Fibroblast of gingiva (primary cell): ENCODE measurements at regions not wholly inside any gene's neighbourhood (a gene's known extent, or its start where the extent isn't known, plus 50 kb on each side); places are given as distances from the start of the nearest gene placed in this dataset.

Source experiments
- DNase-seq: peaks from one replicate; pipeline ENCODE4 v3.0.0-alpha.2; 2011; ENCODE audit warnings: low read depth

DNA sequence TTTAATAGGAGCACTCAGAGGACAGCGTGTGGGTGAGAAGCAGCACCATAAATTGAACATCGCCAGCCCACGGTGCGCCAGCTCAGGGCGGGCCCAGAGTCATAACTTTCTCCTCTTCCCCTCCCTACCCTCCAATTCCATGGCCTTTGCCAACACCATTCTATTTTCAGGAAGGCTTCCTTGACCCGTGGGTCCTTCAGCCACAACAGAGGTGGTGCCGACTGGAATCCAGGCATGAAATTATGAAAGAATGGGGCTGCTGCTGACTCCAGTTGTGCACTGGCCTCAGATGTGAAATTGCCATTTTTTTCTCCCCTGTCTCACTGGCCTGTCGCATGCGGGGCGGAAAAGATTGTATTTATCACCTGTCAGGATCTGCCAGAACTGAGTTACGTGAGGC, 345.9 kb downstream of the MIAT start:
- no peak for DNase-seq

DNA sequence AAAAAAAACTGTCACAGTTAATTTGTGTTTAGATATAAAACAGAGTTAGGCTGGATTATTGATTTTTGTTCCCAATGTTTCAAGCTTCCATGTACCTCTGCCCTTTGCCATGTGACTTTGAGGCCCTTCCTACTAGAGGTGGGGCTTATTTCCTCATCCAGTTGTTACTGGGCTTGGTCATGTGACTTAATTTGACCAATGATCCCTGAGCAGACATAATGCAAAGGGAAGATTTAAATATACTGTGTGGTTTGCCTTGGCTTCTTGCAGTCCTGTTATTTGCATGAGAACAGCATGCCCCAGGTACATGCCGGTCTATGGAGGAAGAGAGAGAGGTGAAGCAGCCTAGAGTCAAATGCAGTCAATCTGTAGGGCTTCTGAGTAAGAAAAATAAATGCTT, 347.0 kb downstream of the MIAT start:
- no peak for DNase-seq

DNA sequence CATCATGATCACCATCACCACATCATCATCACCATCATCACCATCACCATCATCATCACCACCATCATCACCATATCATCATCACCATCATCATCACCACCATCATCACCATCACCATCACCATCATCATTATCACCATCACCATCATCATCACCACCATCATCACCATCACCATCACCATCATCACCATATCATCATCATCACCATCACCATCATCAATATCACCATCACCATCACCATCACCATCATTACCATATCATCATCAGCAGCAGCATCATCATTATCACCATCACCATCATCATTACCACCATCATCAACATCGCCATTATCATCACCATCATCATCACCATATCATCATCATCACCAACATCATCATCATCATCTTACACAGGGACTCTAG, 351.1 kb downstream of the MIAT start:
- no peak for DNase-seq

DNA sequence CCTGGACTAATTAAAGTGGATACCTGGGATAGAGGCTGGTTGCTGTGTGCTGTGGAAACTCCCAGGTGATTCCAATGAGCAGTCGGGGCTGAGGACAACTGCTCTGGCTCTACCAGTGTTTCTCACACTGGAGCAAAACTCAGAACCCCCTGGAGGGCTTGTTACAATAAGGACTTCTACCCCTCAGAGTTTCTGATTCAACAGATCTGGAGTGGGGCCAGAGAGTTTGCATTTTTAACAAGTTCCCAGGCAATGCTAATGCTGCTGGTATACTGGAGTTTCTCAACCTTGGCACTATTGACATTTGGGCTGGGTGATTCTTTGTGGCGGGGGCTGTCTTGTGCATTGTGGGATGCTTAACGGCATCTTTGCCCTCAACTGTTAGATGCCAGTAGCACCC, 353.7 kb downstream of the MIAT start:
- no peak for DNase-seq

DNA sequence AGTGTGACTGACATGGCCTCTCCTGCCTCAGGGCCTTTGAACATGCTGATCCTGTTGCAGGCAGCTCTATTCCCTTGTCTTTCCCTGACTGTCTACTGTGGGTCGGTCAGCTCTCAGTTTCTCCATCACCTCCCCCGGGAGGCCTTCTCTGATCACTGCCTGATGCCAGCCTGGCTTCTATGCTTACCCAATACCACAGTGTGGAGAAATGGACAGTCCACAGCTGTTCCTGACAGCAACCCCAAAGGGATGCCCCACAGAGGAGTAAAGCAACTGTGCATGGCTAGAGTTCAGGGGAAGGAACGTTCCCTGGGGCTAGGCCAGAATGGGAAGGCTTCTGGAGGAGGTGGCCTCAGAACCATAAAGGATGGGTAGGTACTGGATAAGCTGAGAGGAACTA, 354.3 kb downstream of the MIAT start:
- no peak for DNase-seq

DNA sequence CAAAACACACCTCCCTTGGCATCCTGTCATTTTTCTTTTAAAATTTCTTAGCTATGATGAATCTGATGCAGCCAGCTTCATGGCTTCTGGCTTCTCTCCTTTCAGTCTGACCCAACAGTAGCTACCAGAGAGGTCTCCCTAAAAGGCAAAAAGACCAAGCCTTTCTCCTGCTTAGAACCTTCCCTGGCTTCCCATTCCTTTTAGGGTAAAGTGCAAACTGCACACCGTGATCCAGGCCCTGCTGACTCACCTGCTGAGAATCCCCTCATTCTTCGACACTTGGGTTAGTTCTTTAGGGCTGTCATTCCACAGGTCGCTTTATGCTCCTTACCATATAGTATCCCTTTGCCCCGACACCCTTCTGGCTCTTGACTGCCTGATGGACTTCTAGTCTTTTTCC, 362.4 kb downstream of the MIAT start:
- DNase-seq = no peak

DNA sequence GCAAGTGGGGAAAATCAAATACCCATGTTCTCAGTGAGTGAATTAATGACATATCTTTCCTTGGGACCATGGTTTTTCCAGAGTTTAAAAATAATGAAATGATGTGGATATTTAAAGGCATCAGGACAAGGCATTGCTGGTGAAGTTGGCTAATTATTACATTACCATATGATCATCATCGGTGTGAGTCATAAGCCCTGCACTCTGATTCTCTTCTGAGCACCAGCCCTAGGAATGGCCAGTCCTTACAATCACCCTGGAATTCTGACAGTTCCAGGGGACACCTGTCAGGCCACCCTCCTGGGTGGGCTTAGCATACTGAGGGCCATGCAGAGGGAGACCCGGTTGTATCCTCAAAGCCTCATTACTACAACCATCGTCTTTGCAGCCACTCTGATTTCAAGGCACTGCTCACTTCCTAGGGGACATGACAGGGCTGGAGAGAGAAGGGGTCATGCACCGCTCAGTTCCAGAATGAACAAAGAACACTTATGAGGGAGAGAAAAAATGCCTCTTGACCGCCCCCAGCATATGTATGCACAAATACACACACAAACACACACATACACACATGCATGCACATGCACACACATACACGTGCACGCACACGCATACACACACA, 365.0 kb downstream of the MIAT start:
- no peak for DNase-seq

DNA sequence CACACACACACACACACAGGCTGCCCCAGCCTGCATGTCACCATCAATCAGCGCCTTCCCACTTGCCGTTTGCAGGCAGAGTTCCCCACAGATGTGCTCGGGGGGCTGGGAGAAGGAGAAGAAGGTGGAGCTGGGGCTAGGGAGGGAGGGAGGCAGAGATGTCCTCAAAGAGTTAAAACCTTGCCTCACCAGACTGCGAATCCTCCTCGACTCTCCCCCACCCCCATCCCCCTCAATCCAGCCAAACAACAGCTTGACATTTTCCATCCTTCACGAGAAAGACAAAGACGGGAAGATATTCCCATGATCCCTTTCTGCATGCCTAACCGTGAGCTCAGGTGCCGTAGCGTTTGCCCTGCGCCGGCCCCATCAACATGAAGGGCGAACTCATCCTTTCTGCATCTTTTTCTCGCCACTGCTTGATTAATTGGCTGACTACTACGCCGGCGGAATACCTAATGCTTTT, 365.5 kb downstream of the MIAT start:
- DNase-seq = no peak

DNA sequence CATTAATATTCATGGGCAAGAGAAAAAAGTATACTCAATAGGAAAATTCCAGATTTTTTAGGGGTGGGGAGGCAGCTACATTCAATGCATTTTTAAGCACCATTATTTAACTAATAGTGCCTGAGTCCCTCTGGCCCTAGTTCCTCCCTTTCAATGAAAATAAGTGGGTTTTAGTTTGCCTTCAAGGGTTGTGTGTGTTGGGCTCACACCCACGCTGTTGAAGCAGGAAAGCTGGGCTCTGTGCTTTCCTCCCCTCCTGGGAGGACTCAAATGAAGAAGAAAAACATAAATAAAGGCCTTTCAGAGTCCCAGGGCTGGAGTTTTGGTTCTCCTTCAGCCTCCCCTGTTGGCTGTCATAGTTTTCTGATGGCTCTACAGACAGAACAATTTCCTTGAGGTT, 366.2 kb downstream of the MIAT start:
- DNase-seq = no peak

DNA sequence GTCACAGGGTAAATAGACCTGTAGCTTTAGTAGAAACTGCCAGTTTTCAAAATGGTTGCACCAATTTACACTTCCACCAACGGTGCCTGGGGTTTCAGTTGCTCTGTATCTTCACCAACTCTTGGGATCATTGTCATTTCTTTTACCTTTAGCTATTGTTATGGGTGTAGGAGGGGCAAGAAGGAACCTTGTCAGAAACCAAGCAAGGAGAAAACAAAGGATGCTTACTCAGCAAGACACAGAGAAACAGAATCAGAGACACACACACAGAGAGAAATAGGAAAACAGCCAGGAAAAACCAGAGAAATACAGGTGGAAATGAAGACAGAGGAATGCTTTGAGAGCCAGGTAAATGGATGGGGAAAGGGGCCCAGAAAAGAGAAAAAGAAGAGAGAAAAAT, 367.6 kb downstream of the MIAT start:
- DNase-seq = no peak

DNA sequence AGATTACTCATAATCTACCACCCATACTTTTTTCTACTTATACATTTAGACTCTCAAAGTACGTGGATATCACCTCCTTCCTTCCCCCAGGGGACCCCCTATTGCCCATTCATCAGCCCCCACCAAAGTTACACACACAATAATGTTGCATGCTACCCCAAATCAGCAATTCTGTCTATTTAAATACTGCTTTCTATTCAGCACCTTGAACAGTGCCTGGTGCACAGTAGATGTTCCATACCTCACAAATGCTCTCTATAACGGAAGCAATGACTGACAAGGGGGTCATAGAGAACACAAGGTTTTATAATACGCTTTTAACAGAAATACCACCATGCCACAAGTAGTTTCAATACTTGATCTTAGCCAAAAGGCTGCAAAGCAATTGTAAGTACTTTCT, 370.7 kb downstream of the MIAT start:
- DNase-seq = no peak

DNA sequence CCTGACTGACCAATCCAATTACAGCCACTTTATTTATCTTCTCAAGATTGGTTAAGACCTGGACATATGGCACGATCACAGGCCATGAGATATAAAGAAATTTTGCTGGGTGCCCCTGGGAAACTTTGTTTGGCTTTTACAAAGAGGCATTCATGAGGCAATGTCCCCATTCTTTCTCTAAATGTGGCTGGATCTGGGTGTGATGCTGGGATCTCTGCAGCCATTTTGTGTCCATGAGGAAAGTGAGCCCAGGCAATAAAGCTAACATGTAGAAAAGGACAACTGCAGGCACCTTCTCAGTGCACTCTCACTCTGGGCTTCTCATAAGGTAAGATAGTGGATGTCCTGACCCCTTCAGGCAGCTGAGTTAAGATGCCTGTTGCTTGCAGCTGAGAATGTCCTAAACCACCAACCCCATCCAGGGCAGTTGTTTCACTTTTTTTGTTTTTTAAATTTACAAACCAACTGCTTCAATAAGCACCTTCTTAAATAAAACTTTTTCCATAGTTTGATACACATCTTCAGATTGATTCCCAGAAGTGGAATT, 372.3 kb downstream of the MIAT start:
- no peak for DNase-seq

DNA sequence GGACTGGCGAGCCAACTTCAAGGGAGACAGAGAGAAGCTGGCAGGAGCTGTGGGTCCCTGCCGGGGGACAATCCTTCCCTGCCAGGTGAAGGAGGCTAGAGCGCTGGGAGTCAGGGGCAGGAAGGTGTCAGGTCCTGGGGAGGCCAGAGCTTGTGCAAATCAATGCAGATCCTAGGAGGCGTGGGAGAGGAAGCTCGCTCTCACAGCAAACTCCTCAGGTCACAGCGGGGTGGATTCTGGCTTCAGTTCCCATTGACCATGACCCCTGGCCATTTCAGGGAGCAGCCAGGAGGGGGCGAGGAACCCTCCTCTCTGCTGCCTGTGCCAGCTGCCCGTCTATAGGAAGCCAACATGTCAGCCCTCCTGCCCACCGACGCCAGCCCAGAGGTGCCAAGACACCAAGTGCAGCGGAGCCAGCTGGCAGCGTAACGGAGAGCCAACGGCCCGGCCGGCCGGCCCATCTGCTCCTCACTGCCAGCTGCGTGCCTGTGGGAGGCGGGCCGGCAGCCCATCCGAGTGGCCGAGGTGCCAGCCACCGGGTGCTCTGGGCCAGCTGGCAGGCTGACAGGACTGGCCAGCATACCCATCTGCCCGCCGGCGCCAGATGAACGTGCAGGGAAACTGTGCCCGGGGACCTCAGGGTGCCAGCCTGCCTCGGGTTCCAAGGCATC, 374.8 kb downstream of the MIAT start:
- no peak for DNase-seq

DNA sequence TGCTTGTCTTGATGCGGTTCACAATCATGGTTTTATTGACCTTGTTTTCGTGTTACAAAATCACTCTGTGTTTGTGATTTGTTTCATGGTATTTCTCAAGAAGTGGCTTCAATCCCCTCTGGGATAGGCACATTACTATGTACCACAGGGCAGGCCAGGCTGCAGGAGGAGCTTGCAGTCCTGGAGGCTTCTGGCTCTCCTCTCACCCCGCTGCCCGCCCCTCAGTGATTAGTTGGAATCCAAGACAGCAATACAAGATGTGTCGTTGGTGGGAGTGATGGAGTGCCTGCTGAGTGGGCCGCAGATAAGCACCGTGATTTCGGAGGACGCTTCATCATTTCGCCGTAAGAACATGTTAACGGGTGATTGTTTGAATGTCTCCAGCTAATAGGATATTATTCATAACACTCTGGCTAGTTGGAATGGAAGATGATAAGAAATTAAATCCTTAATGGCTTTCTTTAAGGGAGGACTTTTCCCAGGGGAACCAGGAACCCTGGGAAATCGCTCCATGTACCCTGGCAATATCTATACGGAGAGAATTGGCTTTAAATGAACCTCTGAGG, 384.4 kb downstream of the MIAT start:
- no peak for DNase-seq

DNA sequence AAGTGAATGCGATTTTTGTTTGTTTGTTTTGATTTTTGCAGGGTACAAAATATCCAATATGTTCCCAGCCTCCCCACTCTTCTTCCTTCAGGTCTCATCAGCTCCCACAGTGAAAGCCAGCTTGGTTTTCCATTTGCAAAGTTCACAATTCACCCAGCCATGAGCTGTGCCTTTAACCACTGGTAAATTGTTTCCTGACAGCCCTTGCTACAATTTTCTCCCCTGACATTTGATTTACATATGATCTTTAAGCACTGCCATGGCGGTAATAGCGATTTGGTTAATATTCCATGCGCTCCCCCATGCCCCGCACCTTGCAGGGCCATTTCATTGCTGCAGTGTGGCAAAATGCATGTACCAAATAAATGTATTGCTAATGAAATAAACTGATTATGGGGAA, 385.9 kb downstream of the MIAT start:
- no peak for DNase-seq

DNA sequence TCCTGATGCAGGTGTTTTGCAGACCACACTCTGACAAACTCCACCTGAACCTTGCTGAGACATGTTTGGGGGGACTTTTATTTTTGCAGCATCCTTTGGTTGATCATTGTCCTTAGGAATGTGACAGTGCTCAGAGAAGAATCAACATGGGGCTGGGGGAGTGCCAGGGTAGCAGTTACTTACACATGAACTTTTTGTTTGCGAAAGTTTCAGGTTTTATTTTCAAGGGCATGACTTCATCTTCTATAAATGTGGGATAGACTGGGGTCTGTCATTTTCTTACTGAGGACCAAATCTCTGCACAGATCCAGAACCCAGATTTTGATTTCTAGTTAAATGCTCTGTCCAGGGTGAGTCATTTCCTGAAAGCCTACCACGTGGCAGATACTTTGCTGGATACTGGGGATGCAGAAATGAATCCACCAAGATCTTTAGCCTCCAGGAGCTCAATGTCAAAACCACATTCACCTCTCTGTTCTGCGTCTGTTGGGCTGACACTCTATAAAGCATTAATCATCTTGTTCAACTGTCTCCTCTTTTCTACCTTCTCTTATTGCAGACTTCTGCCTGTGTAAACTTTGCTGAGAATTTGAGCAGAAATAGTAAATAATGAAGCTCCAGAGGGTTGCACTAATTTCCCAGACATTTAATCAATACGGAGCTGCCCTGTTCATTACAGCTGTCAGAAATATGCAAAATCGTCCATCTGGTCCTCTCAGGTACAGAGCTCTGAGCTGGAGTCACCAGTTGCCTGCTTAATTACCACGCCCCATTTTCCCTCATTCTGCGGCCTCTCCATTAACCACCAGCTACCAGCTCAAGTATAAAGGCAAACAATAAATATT, 387.9 kb downstream of the MIAT start:
- DNase-seq = no peak

DNA sequence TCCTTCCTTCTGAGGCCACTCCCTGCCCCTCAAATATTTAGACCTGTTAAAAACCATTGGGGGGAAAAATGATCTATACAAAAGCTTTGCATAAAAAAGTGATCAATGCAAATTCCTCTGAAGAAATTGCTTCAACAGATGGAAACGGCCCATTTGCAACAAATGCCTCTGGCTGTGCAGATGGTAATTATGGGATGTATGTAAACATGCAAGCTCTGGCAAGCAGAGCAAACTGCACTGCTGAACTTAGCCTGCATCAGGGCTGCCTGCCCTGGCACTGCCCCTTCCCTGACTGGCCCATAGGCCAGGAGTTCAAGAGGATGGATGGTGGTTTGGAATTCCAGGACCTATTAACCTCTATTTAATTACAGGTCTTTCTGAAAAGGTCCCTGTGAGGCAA, 388.7 kb downstream of the MIAT start:
- no peak for DNase-seq

DNA sequence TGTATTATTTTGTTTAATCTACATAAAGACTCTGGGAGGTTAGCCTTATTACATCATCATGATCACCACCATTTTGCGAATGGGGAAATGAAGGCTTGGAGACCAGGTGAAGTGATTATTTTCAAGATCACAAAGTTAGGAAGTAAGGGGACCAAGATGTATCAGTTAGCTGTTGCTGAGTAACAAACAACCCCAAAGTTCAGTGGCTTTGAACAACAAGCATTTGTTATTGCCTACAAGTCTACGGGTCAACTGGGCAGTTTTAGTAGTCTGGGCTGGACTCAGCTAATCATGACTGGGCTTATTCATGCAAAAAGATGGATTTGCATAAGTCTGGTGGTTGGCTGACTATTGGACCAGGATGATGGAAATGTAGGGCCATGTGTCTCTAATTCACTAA, 389.2 kb downstream of the MIAT start:
- no peak for DNase-seq

DNA sequence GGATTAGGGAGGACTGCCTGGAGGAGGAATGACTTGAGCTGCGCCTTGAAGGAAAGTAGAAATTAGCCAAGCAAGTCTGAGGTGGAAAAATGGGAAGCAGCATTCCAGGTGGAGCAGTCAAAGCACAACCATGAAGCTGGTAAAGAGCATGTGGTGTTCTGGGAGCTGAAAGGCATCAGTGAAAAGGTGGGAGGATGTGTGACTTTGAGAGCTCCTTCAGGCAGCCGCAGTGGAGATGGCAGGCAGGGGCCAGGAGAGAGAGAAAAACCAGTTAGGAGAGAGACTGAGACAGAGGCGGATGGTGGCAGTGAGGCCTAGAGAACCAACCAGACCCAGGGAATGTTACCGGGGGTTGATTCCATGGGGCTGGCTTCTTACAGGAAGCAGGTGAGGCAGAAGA, 393.4 kb downstream of the MIAT start:
- DNase-seq = no peak

DNA sequence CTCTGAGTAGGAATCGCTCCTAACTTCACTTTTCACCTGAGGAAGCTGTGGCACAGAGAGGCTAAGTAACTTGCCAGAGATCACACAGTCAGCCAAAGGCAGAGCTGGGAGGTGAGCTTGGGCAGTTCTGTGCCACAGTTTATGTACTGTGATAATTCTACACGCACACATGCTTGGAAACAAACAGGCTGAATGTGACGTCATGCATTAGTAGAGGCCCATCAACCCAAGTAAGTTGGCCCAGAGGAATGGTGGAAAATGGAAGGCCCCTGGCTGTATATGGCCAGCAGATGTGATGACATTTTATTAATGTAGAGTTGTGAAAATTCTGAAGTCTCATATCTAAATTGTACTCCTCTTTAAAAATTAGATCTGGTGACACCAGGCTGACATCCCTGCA, 394.0 kb downstream of the MIAT start:
- DNase-seq = no peak

DNA sequence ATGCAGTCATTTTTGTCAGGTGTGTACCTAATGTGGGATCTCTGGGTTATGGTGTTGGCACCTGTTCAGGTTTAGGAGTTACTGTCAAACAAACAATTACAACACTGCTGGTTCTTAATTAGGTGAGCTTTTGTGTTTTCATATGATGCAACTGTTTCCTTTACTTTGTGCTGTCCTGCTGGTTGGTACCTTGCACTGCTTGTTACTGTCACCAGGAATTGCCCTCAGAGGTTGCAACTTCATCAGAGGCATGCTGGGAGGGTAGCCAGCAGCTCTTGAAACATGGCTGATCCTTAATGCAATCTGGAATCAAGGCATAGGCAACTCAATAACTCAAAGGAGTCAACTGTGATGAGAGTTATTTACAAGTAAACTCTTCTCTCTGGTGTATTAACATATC, 400.3 kb downstream of the MIAT start:
- DNase-seq = no peak

DNA sequence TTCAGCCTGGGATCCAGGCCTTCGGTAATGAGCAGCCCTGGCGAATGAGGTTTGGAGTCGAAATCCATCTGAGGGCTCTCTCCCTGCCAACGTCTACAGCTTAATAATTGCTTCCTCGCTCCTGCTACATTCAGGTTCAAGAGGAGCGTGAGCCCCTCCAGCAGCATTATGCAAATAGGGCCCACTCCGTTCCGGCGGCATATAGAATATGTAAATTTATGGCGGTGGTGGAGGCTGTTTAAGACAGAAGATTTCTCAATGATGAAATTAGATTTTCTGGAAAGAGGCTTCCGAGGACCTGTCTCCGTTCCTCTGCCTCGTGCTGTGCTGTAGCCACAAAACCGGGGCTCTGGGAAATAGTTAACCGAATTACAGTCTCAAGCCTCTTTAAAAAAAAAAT, 402.8 kb downstream of the MIAT start:
- no peak for DNase-seq

DNA sequence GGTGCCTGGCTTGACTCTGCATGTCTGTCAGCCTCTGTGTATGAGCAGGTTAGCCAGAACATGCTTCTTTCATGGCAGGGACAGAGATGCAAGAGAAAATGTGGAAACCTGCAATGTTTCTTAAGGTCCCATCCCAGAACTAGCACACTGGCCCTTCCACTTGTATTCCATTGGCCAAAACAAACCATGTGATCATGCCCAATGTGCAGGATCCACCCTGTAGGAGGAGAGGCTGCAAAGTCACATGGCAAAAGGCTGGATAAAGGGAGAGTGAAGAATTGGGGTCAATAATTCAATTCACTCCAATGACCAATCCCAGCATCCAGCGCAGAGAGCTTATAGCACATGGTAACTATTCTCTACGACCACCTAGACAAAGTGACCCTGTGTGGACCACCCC, 405.5 kb downstream of the MIAT start:
- DNase-seq = no peak
